ENCODE measurements at regions not wholly inside any gene's neighbourhood (a gene's known extent, or its start where the extent isn't known, plus 50 kb on each side); places are given as distances from the start of the nearest gene placed in this dataset.

DNA sequence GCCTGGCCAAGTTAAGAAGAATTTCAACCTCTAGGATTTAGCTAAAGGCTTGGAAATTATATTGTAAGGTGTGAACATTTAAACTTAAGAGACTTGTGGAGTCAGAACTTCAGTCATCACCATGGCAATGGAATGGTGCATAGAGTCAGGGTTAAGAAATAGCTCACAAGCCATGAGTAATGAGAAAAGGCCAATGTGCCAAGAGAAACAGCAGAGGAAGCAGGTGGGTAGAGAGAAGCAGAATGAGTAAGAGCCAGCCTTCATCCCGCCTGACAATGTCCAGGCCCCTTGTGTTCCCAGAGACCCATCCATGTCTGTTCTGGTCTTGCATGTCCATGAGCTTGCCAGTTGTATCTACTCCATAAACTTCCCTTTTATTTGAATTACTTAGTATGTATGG, 62.6 kb upstream of the TBX20 start:
- CTCF ChIA-PET, result no interaction called here
- Mint-ChIP-seq H3K27ac (no peak overlapping the region), H3K36me3 (ENCODE audit: low read depth) (no peaks in the 10 kb centered on the region), H3K9me3 (no peaks in the 10 kb centered on the region), H3K4me3 (no peak overlapping the region), H3K27me3 (peaks cover 3% of the 10 kb centered on the region), H3K4me1 (ENCODE audit: low read depth) (no peaks in the 10 kb centered on the region)
- POLR2A ChIA-PET, result no interaction called here
- intact Hi-C loops (cut with micrococcal nuclease), result no loop called here
- DNase-seq (no peak), ATAC-seq (no peak)
- TF ChIP-seq, protein P1, sequence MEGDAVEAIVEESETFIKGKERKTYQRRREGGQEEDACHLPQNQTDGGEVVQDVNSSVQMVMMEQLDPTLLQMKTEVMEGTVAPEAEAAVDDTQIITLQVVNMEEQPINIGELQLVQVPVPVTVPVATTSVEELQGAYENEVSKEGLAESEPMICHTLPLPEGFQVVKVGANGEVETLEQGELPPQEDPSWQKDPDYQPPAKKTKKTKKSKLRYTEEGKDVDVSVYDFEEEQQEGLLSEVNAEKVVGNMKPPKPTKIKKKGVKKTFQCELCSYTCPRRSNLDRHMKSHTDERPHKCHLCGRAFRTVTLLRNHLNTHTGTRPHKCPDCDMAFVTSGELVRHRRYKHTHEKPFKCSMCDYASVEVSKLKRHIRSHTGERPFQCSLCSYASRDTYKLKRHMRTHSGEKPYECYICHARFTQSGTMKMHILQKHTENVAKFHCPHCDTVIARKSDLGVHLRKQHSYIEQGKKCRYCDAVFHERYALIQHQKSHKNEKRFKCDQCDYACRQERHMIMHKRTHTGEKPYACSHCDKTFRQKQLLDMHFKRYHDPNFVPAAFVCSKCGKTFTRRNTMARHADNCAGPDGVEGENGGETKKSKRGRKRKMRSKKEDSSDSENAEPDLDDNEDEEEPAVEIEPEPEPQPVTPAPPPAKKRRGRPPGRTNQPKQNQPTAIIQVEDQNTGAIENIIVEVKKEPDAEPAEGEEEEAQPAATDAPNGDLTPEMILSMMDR (IDR thresholded peaks at IDR 0.05), result no peak

DNA sequence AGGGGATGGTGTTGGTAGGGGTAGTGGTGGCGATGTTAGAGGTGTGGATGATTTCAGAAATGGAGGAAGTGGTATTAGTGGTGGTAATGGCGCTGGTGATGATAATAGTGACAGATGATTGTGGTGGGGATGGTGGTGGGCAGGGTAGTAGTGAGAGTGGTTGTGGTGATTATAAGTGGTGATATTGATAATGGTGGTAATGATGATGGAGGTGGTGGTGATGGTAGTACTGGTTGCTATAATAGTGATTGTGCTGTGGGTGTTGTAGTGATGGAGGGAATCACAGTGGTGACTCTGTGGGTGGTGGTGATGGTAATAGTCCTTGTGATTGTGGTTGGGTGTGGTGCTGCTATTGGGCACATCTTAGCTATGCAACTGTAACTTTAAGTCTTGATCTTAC, 61.6 kb upstream of the TBX20 start:
- H3K27ac Mint-ChIP-seq, result no peak overlapping the region
- peaks cover 3% of the 10 kb centered on the region for H3K27me3 Mint-ChIP-seq
- DNase-seq (no peak), ATAC-seq (no peak)
- H3K9me3 Mint-ChIP-seq, result no peaks in the 10 kb centered on the region
- POLR2A ChIA-PET, result no interaction called here
- intact Hi-C loops (cut with micrococcal nuclease), result no loop called here
- no peaks in the 10 kb centered on the region for H3K36me3 Mint-ChIP-seq (ENCODE audit: low read depth)
- H3K4me3 Mint-ChIP-seq, result no peak overlapping the region
- CTCF ChIA-PET, result no interaction called here
- TF ChIP-seq, protein P1 (IDR thresholded peaks at IDR 0.05), result no peak
- no peaks in the 10 kb centered on the region for H3K4me1 Mint-ChIP-seq (ENCODE audit: low read depth)

DNA sequence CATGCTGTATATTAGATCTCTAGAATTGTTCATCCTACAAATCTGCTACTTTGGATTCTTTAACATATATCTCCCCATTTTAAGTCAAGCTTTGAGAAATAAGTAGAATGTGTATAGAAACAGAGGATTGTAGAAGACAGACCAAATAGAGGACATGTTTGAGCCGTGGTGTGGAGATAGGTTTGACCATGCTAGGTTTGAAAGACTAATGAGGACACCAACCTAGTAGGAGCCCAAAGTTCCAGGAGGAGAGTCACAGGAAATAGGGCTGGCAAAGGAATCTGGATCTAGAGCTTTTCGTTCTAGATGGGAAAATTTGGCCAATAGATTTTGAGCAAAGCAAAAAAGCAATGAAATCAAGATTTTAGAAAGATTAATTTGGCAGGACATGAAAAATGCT, 60.5 kb upstream of the TBX20 start:
- no peaks in the 10 kb centered on the region for H3K27me3 Mint-ChIP-seq
- ChIA-PET POLR2A (no interaction called here), CTCF (no interaction called here)
- no peaks in the 10 kb centered on the region for H3K36me3 Mint-ChIP-seq (ENCODE audit: low read depth)
- intact Hi-C loops (cut with micrococcal nuclease), result no loop called here
- no peaks in the 10 kb centered on the region for H3K9me3 Mint-ChIP-seq
- H3K4me1 Mint-ChIP-seq (ENCODE audit: low read depth), result no peaks in the 10 kb centered on the region
- DNase-seq (no peak), ATAC-seq (no peak)
- no peak overlapping the region for H3K4me3 Mint-ChIP-seq
- TF ChIP-seq, protein P1 (IDR thresholded peaks at IDR 0.05), result no peak
- H3K27ac Mint-ChIP-seq, result no peak overlapping the region

DNA sequence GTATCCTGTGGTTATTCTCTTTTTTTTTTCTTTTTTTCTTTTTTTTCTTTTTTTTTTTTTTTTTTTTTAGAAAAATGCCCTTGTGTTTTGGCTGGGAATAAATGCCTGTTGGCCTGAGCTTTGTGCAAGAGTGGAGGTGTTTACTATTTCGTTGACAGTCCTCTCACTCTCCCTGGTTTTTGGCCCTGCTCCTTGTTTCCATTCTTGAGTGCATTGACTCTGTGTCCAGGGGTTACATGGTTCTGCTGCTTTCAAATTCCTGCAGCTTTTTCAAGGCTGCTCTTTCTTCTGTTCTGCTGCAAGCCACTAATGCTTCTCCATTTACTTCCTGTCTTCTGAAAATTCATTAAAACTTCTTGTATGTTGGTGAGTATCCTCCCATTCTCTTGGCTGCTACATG, 59.7 kb upstream of the TBX20 start:
- TF ChIP-seq, protein P1 (IDR thresholded peaks at IDR 0.05), result no peak
- no peak overlapping the region for H3K27ac Mint-ChIP-seq
- H3K4me3 Mint-ChIP-seq, result no peak overlapping the region
- intact Hi-C loops (cut with micrococcal nuclease), result no loop called here
- no peak for ATAC-seq
- no peaks in the 10 kb centered on the region for H3K27me3 Mint-ChIP-seq
- DNase-seq, result no peak
- no peaks in the 10 kb centered on the region for H3K9me3 Mint-ChIP-seq
- CTCF ChIA-PET, result no interaction called here
- no peaks in the 10 kb centered on the region for H3K36me3 Mint-ChIP-seq (ENCODE audit: low read depth)
- no peaks in the 10 kb centered on the region for H3K4me1 Mint-ChIP-seq (ENCODE audit: low read depth)
- POLR2A ChIA-PET, result no interaction called here

Data from activated CD8-positive, alpha-beta T cell treated with anti-CD3 and anti-CD28 coated beads for 36 hours (primary cell).